Pancreas (tissue), 10 donors: ENCODE measurements at regions not wholly inside any gene's neighbourhood (a gene's known extent, or its start where the extent isn't known, plus 50 kb on each side); places are given as distances from the start of the nearest gene placed in this dataset.

Source experiments
- ATAC-seq, 4 donors: fragments of 200-7000 bp; cut with Tn5 transposase; one replicate each; pipeline versions ENCODE4 v1.8.0 to v1.9.1; 2020; ENCODE audit warnings: mild to moderate bottlenecking in 4 of 4, moderate library complexity in 4 of 4
- DNase-seq, 6 donors: peaks; one replicate each; pipeline ENCODE4 v3.0.0-alpha.2; 2020
- FAIRE-seq: peaks from 2 replicates; lab custom pipeline; 2012; peaks lifted over from hg19 to GRCh38; lab: Jason Lieb, UNC
- H3K27ac ChIP-seq, 4 donors: fragments of 200-600 bp; sonication (generic); 1 replicate in 3 of 4; 2 replicates in 1 of 4; pipeline versions ENCODE4 v1.5.0 to v1.8.0; 2020
- H3K27me3 ChIP-seq, 4 donors: fragments of 200-600 bp; one replicate each; pipeline ENCODE4 v1.8.0; 2021
- H3K36me3 ChIP-seq, 3 donors: fragments of 200-600 bp; sonication (generic) in 1 of 3; one replicate each; pipeline versions ENCODE4 v1.5.0 to v1.8.0; 2020 to 2021
- H3K4me1 ChIP-seq, 3 donors: fragments of 200-600 bp; one replicate each; pipeline ENCODE4 v1.8.0; 2021
- H3K4me3 ChIP-seq, 4 donors: fragments of 200-600 bp; sonication (generic) in 2 of 4; one replicate each; pipeline versions ENCODE4 v1.5.0 to v1.8.0; 2020 to 2021
- H3K9me3 ChIP-seq, 4 donors: fragments of 200-600 bp; one replicate each; pipeline ENCODE4 v1.8.0; 2021
- CTCF ChIP-seq, 4 donors: fragments of 200-600 bp; sonication (generic) in 3 of 4; IDR thresholded peaks; one replicate each; pipeline versions ENCODE4 v1.5.0 to v1.8.0; 2021; ENCODE audit warnings: antibody characterized with exemption in 4 of 4
- WGBS, 2 donors: extraction: QIAGEN DNeasy Blood & Tissue Kit; methylation state at CpG; one replicate each; pipeline ENCODE4 v1.1.7; 2013; 5-methylcytosine and 5-hydroxymethylcytosine counted together
- intact Hi-C, 3 donors: fragments of 100-400 bp; cut with DNase I; formaldehyde crosslinking; loops; one replicate each; pipeline versions ENCODE4 v1.11.1 to v1.14.2; 2022
- donor health status: healthy with polysubstance abuse.
- donor health status: DM: no; HTN: no; CAD: no; lungs with moderate emphysema.
- donor health status: DM: no; HTN: no; CAD: no.
- donor health status: control.
- donor health status: control.
- donor health status: Bipolar disorder and iron deficiency.
- donor health status: DM: yes; HTN: yes; CAD: no.
- donor health status: DM: no; HTN: no; CAD: no.
- donor health status: DM: no; HTN: no; CAD: no.
- donor health status: DM: yes; HTN: yes; CAD: no.

- H3K4me3 ChIP-seq = no peak overlapping the region
- WGBS, 2 donors = 94 to 97% methylated on average over 1 of the region's 1 CpG
- DNase-seq = no peak
- no peak overlapping the region for H3K27ac ChIP-seq
- no peaks in the 10 kb centered on the region for H3K9me3 ChIP-seq
- H3K4me1 ChIP-seq = no peaks in the 10 kb centered on the region
- no peak for ATAC-seq
- FAIRE-seq = no peak
- H3K36me3 ChIP-seq = no peaks in the 10 kb centered on the region
- TF ChIP-seq CTCF (IDR thresholded peaks at IDR 0.05) = no peak
- intact Hi-C loops = no loop called here
- no peaks in the 10 kb centered on the region for H3K27me3 ChIP-seq
Observed at GRCh38 chr7:86975449-86975848, 84.0 kb downstream of the ELAPOR2 start.

GRCh38 chr7:86972072-86972471, 87.4 kb downstream of the ELAPOR2 start:
- WGBS, 2 donors = 85 to 87% methylated on average over 2 of the region's 2 CpGs
- no peak for FAIRE-seq

GRCh38 chr7:86970986-86971385, 88.5 kb downstream of the ELAPOR2 start:
- Histone ChIP-seq H3K36me3 (no peaks in the 10 kb centered on the region), H3K4me1 (no peaks in the 10 kb centered on the region), H3K9me3 (no peaks in the 10 kb centered on the region), H3K4me3 (no peak overlapping the region), H3K27me3 (no peaks in the 10 kb centered on the region), H3K27ac (no peak overlapping the region)
- DNase-seq (no peak), FAIRE-seq (no peak), ATAC-seq (no peak)
- no peak for TF ChIP-seq CTCF (IDR thresholded peaks at IDR 0.05)
- WGBS, 2 donors = 90% methylated on average over 2 of the region's 2 CpGs
- intact Hi-C loops = no loop called here

More at GRCh38 chr7:86972072-86972471, 87.4 kb downstream of the ELAPOR2 start:
- Histone ChIP-seq H3K27me3 (no peaks in the 10 kb centered on the region), H3K9me3 (no peaks in the 10 kb centered on the region), H3K4me1 (no peaks in the 10 kb centered on the region), H3K4me3 (no peak overlapping the region), H3K27ac (no peak overlapping the region), H3K36me3 (no peaks in the 10 kb centered on the region)
- intact Hi-C loops = no loop called here
- ATAC-seq (no peak), DNase-seq (no peak)
- no peak for TF ChIP-seq CTCF (IDR thresholded peaks at IDR 0.05)

- H3K4me1 ChIP-seq = no peaks in the 10 kb centered on the region
- no peak for DNase-seq
- TF ChIP-seq CTCF (IDR thresholded peaks at IDR 0.05) = no peak
- H3K9me3 ChIP-seq = no peaks in the 10 kb centered on the region
- no peak for FAIRE-seq
- no peaks in the 10 kb centered on the region for H3K27me3 ChIP-seq
- H3K27ac ChIP-seq = no peak overlapping the region
- ATAC-seq = no peak
- 56 to 66% methylated on average over 1 of the region's 1 CpG for WGBS, 2 donors
- intact Hi-C loops = no loop called here
- H3K4me3 ChIP-seq = no peak overlapping the region
- H3K36me3 ChIP-seq = no peaks in the 10 kb centered on the region
Observed at GRCh38 chr7:86970547-86970946, 88.9 kb downstream of the ELAPOR2 start.

- Histone ChIP-seq H3K27me3 (no peaks in the 10 kb centered on the region), H3K4me3 (no peak overlapping the region), H3K36me3 (no peaks in the 10 kb centered on the region), H3K4me1 (no peaks in the 10 kb centered on the region), H3K27ac (no peak overlapping the region), H3K9me3 (no peaks in the 10 kb centered on the region)
- WGBS, 2 donors = 72 to 73% methylated on average over 1 of the region's 1 CpG
- no peak for ATAC-seq
- no peak for FAIRE-seq
- no peak for DNase-seq
- intact Hi-C loops = no loop called here
- TF ChIP-seq CTCF (IDR thresholded peaks at IDR 0.05) = no peak
Observed at GRCh38 chr7:86969865-86970264, 89.6 kb downstream of the ELAPOR2 start.
